ENCODE measurements at regions not wholly inside any gene's neighbourhood (a gene's known extent, or its start where the extent isn't known, plus 50 kb on each side); places are given as distances from the start of the nearest gene placed in this dataset.

- Mint-ChIP-seq H3K27ac (ENCODE audit: low read depth, unreplicated experiment) (peak overlapping the region; percentile 99), H3K27me3 (ENCODE audit: insufficient read depth, unreplicated experiment) (no peaks in the 10 kb centered on the region), H3K4me1 (ENCODE audit: insufficient read depth, unreplicated experiment) (peaks cover 35% of the 10 kb centered on the region), H3K9me3 (ENCODE audit: unreplicated experiment) (no peaks in the 10 kb centered on the region), H3K36me3 (ENCODE audit: insufficient read depth, unreplicated experiment) (no peaks in the 10 kb centered on the region), H3K4me3 (ENCODE audit: unreplicated experiment) (no peak overlapping the region)
- ChIA-PET POLR2A (interaction anchor here (1.1 to 2.6 kb wide), 14 partner anchors 13 to 557 kb away, joined by 3 to 10 read pairs (median 4); no protein-coding TSS in a partner anchor), CTCF (interaction anchor here (1.1 to 1.8 kb wide), 4 partner anchors 84 to 550 kb away, joined by 3 to 5 read pairs (median 4); no protein-coding TSS in a partner anchor)
- peak; percentile 94 for DNase-seq (ENCODE audit: unreplicated experiment)
- BruUV-seq (replicated peaks), result no TSS peak
- TF ChIP-seq CTCF (IDR thresholded peaks at IDR 0.05; ENCODE audit: unreplicated experiment), result no peak
- intact Hi-C loops (cut with micrococcal nuclease), result loop anchor here (1.0 to 10.0 kb wide), 7 partner anchors 41 to 548 kb away; no protein-coding TSS in a partner anchor
Observed at GRCh38 chr7:41148521-41148951, 554.4 kb downstream of the INHBA start.

- H3K36me3 Mint-ChIP-seq (ENCODE audit: insufficient read depth, unreplicated experiment), result no peaks in the 10 kb centered on the region
- POLR2A ChIA-PET, result interaction anchor here (0.7 to 2.6 kb wide), 21 partner anchors 12 to 557 kb away, joined by 3 to 10 read pairs (median 4); no protein-coding TSS in a partner anchor
- H3K4me1 Mint-ChIP-seq (ENCODE audit: insufficient read depth, unreplicated experiment), result peaks cover 41% of the 10 kb centered on the region
- intact Hi-C loops (cut with micrococcal nuclease), result loop anchor here (1.0 to 10.0 kb wide), 7 partner anchors 41 to 549 kb away; no protein-coding TSS in a partner anchor
- CTCF ChIA-PET, result interaction anchor here (0.7 to 1.8 kb wide), 6 partner anchors 84 to 568 kb away, joined by 3 to 5 read pairs (median 4); no protein-coding TSS in a partner anchor
- no peaks in the 10 kb centered on the region for H3K9me3 Mint-ChIP-seq (ENCODE audit: unreplicated experiment)
- H3K27me3 Mint-ChIP-seq (ENCODE audit: insufficient read depth, unreplicated experiment), result no peaks in the 10 kb centered on the region
- no peak for TF ChIP-seq CTCF (IDR thresholded peaks at IDR 0.05; ENCODE audit: unreplicated experiment)
- no peak overlapping the region for H3K4me3 Mint-ChIP-seq (ENCODE audit: unreplicated experiment)
- peak; percentile 37 for DNase-seq (ENCODE audit: unreplicated experiment)
- TSS peak; percentile 97 for BruUV-seq (replicated peaks)
- H3K27ac Mint-ChIP-seq (ENCODE audit: low read depth, unreplicated experiment), result peak overlapping the region; percentile 99
Observed at GRCh38 chr7:41147606-41148485, 555.0 kb downstream of the INHBA start.

- POLR2A ChIA-PET, result interaction anchor here (0.6 to 1.3 kb wide), 4 partner anchors 26 to 553 kb away, joined by 3 to 4 read pairs (median 3); no protein-coding TSS in a partner anchor
- no peak for TF ChIP-seq CTCF (IDR thresholded peaks at IDR 0.05; ENCODE audit: unreplicated experiment)
- intact Hi-C loops (cut with micrococcal nuclease), result loop anchor here (10.0 kb wide), 3 partner anchors 142 to 428 kb away; no protein-coding TSS in a partner anchor
- no peak overlapping the region for H3K27ac Mint-ChIP-seq (ENCODE audit: low read depth, unreplicated experiment)
- no peaks in the 10 kb centered on the region for H3K36me3 Mint-ChIP-seq (ENCODE audit: insufficient read depth, unreplicated experiment)
- CTCF ChIA-PET, result interaction anchor here (0.9 to 1.8 kb wide), 2 partner anchors 143 to 550 kb away, joined by 5 read pairs; no protein-coding TSS in a partner anchor
- no TSS peak for BruUV-seq (replicated peaks)
- no peak overlapping the region for H3K4me3 Mint-ChIP-seq (ENCODE audit: unreplicated experiment)
- peaks cover 46% of the 10 kb centered on the region for H3K4me1 Mint-ChIP-seq (ENCODE audit: insufficient read depth, unreplicated experiment)
- DNase-seq (ENCODE audit: unreplicated experiment), result no peak
- H3K9me3 Mint-ChIP-seq (ENCODE audit: unreplicated experiment), result no peaks in the 10 kb centered on the region
- H3K27me3 Mint-ChIP-seq (ENCODE audit: insufficient read depth, unreplicated experiment), result no peaks in the 10 kb centered on the region
Observed at GRCh38 chr7:41146429-41146828, 556.5 kb downstream of the INHBA start.

- intact Hi-C loops (cut with micrococcal nuclease), result loop anchor here (10.0 kb wide), 3 partner anchors 141 to 429 kb away; no protein-coding TSS in a partner anchor
- BruUV-seq (replicated peaks), result no TSS peak
- no peak for TF ChIP-seq CTCF (IDR thresholded peaks at IDR 0.05; ENCODE audit: unreplicated experiment)
- H3K36me3 Mint-ChIP-seq (ENCODE audit: insufficient read depth, unreplicated experiment), result no peaks in the 10 kb centered on the region
- no peak for DNase-seq (ENCODE audit: unreplicated experiment)
- H3K9me3 Mint-ChIP-seq (ENCODE audit: unreplicated experiment), result no peaks in the 10 kb centered on the region
- H3K4me3 Mint-ChIP-seq (ENCODE audit: unreplicated experiment), result no peak overlapping the region
- ChIA-PET CTCF (no interaction called here), POLR2A (interaction anchor here (0.8 to 1.3 kb wide), 3 partner anchors 25 to 554 kb away, joined by 3 to 4 read pairs (median 3); no protein-coding TSS in a partner anchor)
- H3K4me1 Mint-ChIP-seq (ENCODE audit: insufficient read depth, unreplicated experiment), result peaks cover 46% of the 10 kb centered on the region
- no peaks in the 10 kb centered on the region for H3K27me3 Mint-ChIP-seq (ENCODE audit: insufficient read depth, unreplicated experiment)
- H3K27ac Mint-ChIP-seq (ENCODE audit: low read depth, unreplicated experiment), result no peak overlapping the region
Observed at GRCh38 chr7:41145656-41146055, 557.2 kb downstream of the INHBA start.

All from MCF 10A (cell line).